ENCODE measurements at regions not wholly inside any gene's neighbourhood (a gene's known extent, or its start where the extent isn't known, plus 50 kb on each side); places are given as distances from the start of the nearest gene placed in this dataset.
"Not testable (repeated sequence)": the region's sequence is repeated elsewhere in the genome, so short reads cannot be mapped to it uniquely, and the experiment has no call there.

DNA sequence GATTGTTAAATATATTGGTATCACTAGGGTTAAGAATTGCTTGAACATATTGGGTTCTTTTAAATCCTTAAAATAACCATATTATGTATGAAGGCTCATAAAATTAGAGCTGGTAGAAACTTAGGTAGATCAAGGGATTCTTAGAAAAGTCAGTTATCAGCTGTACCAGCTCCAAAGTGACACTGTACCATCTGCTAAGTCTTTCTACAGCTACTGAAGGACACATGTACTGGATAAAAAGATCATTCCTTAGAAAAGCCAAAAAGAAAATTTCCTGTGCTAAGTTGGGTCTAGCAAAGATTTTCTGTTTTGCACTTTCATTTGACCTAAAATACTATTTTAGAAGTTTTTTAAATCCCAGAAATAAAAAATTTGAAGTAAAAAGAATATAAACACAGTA lies 130.4 kb downstream of the CD164 start:
- Histone ChIP-seq H3K9ac (replicated peaks; ENCODE audit: extremely low read depth, insufficient read depth, low read length) (no peak overlapping the region), H3K9me3 (replicated peaks; ENCODE audit: control insufficient read depth, insufficient read depth, low read length) (no peaks in the 10 kb centered on the region), H3K27ac (ENCODE audit: insufficient read depth, low read depth, low read length) (no peak overlapping the region), H3K27me3 (ENCODE audit: control insufficient read depth in 2 of 2, insufficient read depth in 2 of 2, low read length in 2 of 2) (peaks cover 2% of the 10 kb centered on the region in 2 experiments), H4K20me1 (replicated peaks; ENCODE audit: control insufficient read depth, extremely low read depth, insufficient read depth, low read length) (no peaks in the 10 kb centered on the region), H3K9me1 (replicated peaks; ENCODE audit: control insufficient read depth, extremely low read depth, insufficient read depth, low read length) (no peaks in the 10 kb centered on the region), H2AFZ (ENCODE audit: low read depth, low read length) (no peak overlapping the region), H3K36me3 (ENCODE audit: control insufficient read depth in 2 of 2, extremely low read depth in 1 of 2, insufficient read depth in 2 of 2, low read length in 2 of 2) (no peaks in the 10 kb centered on the region), H3K4me2 (ENCODE audit: insufficient read depth, low read length) (no peak overlapping the region), H3K4me1 (ENCODE audit: control insufficient read depth, extremely low read depth, insufficient read depth, low read length) (no peaks in the 10 kb centered on the region), H3K79me2 (ENCODE audit: control insufficient read depth, insufficient read depth, low read length) (no peaks in the 10 kb centered on the region), H3K4me3 (replicated peaks in 1 of 3; ENCODE audit: insufficient read depth in 1 of 3, low read depth in 1 of 3, low read length in 3 of 3) (no peak overlapping the region)
- no TSS peak for BruUV-seq (replicated peaks)
- dilution Hi-C loops (cut with MboI; ENCODE audit: extremely low pct_ligation_motif_present, low sequenced_read_pairs) = no loop called here
- FAIRE-seq (no peak), DNase-seq (ENCODE audit: low read depth, low spot score) (no peak)
- ChIA-PET POLR2A (no interaction called here), CTCF (no interaction called here)
- intact Hi-C loops (cut with micrococcal nuclease) = no loop called here
- TF ChIP-seq MYC (IDR thresholded peaks at IDR 0.05; ENCODE audit: low read depth, low read length) = no peak
- TF ChIP-seq, protein P1, sequence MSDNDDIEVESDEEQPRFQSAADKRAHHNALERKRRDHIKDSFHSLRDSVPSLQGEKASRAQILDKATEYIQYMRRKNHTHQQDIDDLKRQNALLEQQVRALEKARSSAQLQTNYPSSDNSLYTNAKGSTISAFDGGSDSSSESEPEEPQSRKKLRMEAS (IDR thresholded peaks at IDR 0.05; ENCODE audit: insufficient read depth, insufficient read length) = no peak
- no peak for TF ChIP-seq JUN (IDR thresholded peaks at IDR 0.05; ENCODE audit: borderline replicate concordance, insufficient read depth, insufficient read length, low read depth)
- TF ChIP-seq POLR2A (IDR thresholded peaks at IDR 0.05; ENCODE audit: low read depth, low read length) = no peak
- no peak for TF ChIP-seq EZH2 (IDR thresholded peaks at IDR 0.05; ENCODE audit: borderline replicate concordance, low read depth, low read length, severe bottlenecking)
- no peak for TF ChIP-seq GATA2 (IDR thresholded peaks at IDR 0.05; ENCODE audit: insufficient read depth, insufficient read length, low read depth, low read length)
- no peak for TF ChIP-seq POLR2AphosphoS5 (IDR thresholded peaks at IDR 0.05; ENCODE audit: insufficient read depth, low read depth, low read length)
- TF ChIP-seq FOS (IDR thresholded peaks at IDR 0.05; ENCODE audit: borderline replicate concordance, insufficient read depth, low read length) = no peak
- TF ChIP-seq, protein P2, sequence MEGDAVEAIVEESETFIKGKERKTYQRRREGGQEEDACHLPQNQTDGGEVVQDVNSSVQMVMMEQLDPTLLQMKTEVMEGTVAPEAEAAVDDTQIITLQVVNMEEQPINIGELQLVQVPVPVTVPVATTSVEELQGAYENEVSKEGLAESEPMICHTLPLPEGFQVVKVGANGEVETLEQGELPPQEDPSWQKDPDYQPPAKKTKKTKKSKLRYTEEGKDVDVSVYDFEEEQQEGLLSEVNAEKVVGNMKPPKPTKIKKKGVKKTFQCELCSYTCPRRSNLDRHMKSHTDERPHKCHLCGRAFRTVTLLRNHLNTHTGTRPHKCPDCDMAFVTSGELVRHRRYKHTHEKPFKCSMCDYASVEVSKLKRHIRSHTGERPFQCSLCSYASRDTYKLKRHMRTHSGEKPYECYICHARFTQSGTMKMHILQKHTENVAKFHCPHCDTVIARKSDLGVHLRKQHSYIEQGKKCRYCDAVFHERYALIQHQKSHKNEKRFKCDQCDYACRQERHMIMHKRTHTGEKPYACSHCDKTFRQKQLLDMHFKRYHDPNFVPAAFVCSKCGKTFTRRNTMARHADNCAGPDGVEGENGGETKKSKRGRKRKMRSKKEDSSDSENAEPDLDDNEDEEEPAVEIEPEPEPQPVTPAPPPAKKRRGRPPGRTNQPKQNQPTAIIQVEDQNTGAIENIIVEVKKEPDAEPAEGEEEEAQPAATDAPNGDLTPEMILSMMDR (IDR thresholded peaks at IDR 0.05; ENCODE audit: extremely low read depth in 1 of 2, insufficient read depth in 1 of 2, low read depth in 1 of 2, low read length in 2 of 2) = no peak

DNA sequence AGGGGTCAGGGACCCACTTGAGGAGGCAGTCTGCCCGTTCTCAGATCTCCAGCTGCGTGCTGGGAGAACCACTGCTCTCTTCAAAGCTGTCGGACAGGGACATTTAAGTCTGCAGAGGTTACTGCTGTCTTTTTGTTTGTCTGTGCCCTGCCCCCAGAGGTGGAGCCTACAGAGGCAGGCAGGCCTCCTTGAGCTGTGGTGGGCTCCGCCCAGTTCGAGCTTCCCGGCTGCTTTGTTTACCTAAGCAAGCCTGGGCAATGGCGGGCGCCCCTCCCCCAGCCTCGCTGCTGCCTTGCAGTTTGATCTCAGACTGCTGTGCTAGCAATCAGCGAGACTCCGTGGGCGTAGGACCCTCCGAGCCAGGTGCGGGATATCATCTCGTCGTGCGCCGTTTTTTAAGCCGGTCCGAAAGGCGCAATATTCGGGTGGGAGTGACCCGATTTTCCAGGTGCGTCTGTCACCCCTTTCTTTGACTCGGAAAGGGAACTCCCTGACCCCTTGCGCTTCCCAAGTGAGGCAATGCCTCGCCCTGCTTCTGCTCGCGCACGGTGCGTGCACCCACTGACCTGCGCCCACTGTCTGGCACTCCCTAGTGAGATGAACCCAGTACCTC lies 131.6 kb downstream of the CD164 start:
- H3K27ac ChIP-seq (ENCODE audit: insufficient read depth, low read depth, low read length); POLR2A ChIA-PET; CTCF ChIA-PET; H3K4me2 ChIP-seq (ENCODE audit: insufficient read depth, low read length); FAIRE-seq; BruUV-seq (replicated peaks); H3K27me3 ChIP-seq (ENCODE audit: control insufficient read depth in 2 of 2, insufficient read depth in 2 of 2, low read length in 2 of 2); dilution Hi-C loops (cut with MboI; ENCODE audit: extremely low pct_ligation_motif_present, low sequenced_read_pairs); H3K9ac ChIP-seq (replicated peaks; ENCODE audit: extremely low read depth, insufficient read depth, low read length); H3K4me1 ChIP-seq (ENCODE audit: control insufficient read depth, extremely low read depth, insufficient read depth, low read length); H2AFZ ChIP-seq (ENCODE audit: low read depth, low read length); H3K36me3 ChIP-seq (ENCODE audit: control insufficient read depth in 2 of 2, extremely low read depth in 1 of 2, insufficient read depth in 2 of 2, low read length in 2 of 2); intact Hi-C loops (cut with micrococcal nuclease); H3K79me2 ChIP-seq (ENCODE audit: control insufficient read depth, insufficient read depth, low read length); H3K9me1 ChIP-seq (replicated peaks; ENCODE audit: control insufficient read depth, extremely low read depth, insufficient read depth, low read length); DNase-seq (ENCODE audit: low read depth, low spot score); H3K4me3 ChIP-seq (replicated peaks in 1 of 3; ENCODE audit: insufficient read depth in 1 of 3, low read depth in 1 of 3, low read length in 3 of 3); H4K20me1 ChIP-seq (replicated peaks; ENCODE audit: control insufficient read depth, extremely low read depth, insufficient read depth, low read length); H3K9me3 ChIP-seq (replicated peaks; ENCODE audit: control insufficient read depth, insufficient read depth, low read length): not testable (repeated sequence)
